SK-N-SH treated with all-trans-retinoic acid at 6 μM for 48 hours (cell line): ENCODE measurements at regions not wholly inside any gene's neighbourhood (a gene's known extent, or its start where the extent isn't known, plus 50 kb on each side); places are given as distances from the start of the nearest gene placed in this dataset.

ENCODE experiments used
- ATAC-seq: fragments of 200-7000 bp; cut with Tn5 transposase; 3 replicates; pipeline ENCODE4 v1.9.1; 2020; ENCODE audit warnings: mild to moderate bottlenecking, moderate library complexity
- ARNTL ChIP-seq: fragments of 450-650 bp; formaldehyde crosslinking; IDR thresholded peaks from 2 replicates; pipeline ENCODE4 v1.5.0; 2020; ENCODE audit warnings: low read depth, mild to moderate bottlenecking, moderate library complexity, borderline replicate concordance
- BACH2 ChIP-seq: fragments of 250-450 bp; sonication (Bioruptor Pico); IDR thresholded peaks from 2 replicates; pipeline ENCODE4 v1.9.0; 2021; ENCODE audit warnings: mild to moderate bottlenecking, borderline replicate concordance
- CSDC2 ChIP-seq: fragments of 250-450 bp; sonication (Bioruptor Pico); IDR thresholded peaks from 2 replicates; pipeline ENCODE4 v1.5.0; 2020; ENCODE audit warnings: mild to moderate bottlenecking, moderate library complexity
- ESRRG ChIP-seq: fragments of 250-450 bp; sonication (Bioruptor Pico); IDR thresholded peaks from 2 replicates; pipeline ENCODE4 v1.6.1; 2021; ENCODE audit warnings: mild to moderate bottlenecking
- ISL1 ChIP-seq: fragments of 250-450 bp; sonication (Bioruptor Pico); IDR thresholded peaks from 2 replicates; pipeline ENCODE4 v2.1.2; 2022; ENCODE audit warnings: mild to moderate bottlenecking, moderate library complexity
- OSR1 ChIP-seq: fragments of 250-450 bp; sonication (Bioruptor Pico); IDR thresholded peaks from 2 replicates; pipeline ENCODE4 v1.8.0; 2022; ENCODE audit warnings: moderate library complexity, mild to moderate bottlenecking, inconsistent platforms
- PPARA ChIP-seq: fragments of 250-450 bp; sonication (Bioruptor Pico); IDR thresholded peaks from 2 replicates; pipeline ENCODE4 v1.5.0; 2020; ENCODE audit warnings: mild to moderate bottlenecking, borderline replicate concordance
- RARB ChIP-seq: fragments of 250-450 bp; sonication (Bioruptor Pico); IDR thresholded peaks from 2 replicates; pipeline ENCODE4 v1.8.0; 2021; ENCODE audit warnings: mild to moderate bottlenecking, moderate library complexity
- SNAI2 ChIP-seq: fragments of 250-450 bp; sonication (Bioruptor Pico); IDR thresholded peaks from 2 replicates; pipeline ENCODE4 v1.5.0; 2020; ENCODE audit warnings: mild to moderate bottlenecking, moderate library complexity
- TCF4 ChIP-seq: fragments of 250-450 bp; sonication (Bioruptor Pico); IDR thresholded peaks from 2 replicates; pipeline ENCODE4 v1.8.0; 2021; ENCODE audit warnings: mild to moderate bottlenecking, moderate library complexity, borderline replicate concordance
- TOX ChIP-seq: fragments of 250-450 bp; sonication (Bioruptor Pico); IDR thresholded peaks from 2 replicates; pipeline ENCODE4 v1.8.0; 2021; ENCODE audit warnings: mild to moderate bottlenecking, moderate library complexity, borderline replicate concordance
- TSHZ2 ChIP-seq: fragments of 250-450 bp; sonication (Bioruptor Pico); IDR thresholded peaks from 2 replicates; pipeline ENCODE4 v1.5.0; 2020; ENCODE audit warnings: mild to moderate bottlenecking, moderate library complexity
- ZC3H10 ChIP-seq: fragments of 250-450 bp; sonication (Bioruptor Pico); IDR thresholded peaks from 2 replicates; pipeline ENCODE4 v1.5.1; 2021; ENCODE audit warnings: mild to moderate bottlenecking, moderate library complexity
- ZFP30 ChIP-seq: fragments of 450-650 bp; formaldehyde crosslinking; IDR thresholded peaks from 2 replicates; pipeline ENCODE4 v1.5.0; 2022; ENCODE audit warnings: mild to moderate bottlenecking, moderate library complexity
- ZNF565 ChIP-seq: fragments of 450-650 bp; formaldehyde crosslinking; conservative IDR thresholded peaks from 2 replicates; pipeline ENCODE4 v1.5.0; 2020; ENCODE audit warnings: low read depth, mild to moderate bottlenecking, moderate library complexity
- ZNF70 ChIP-seq: fragments of 450-650 bp; formaldehyde crosslinking; IDR thresholded peaks from 2 replicates; pipeline ENCODE4 v1.5.0; 2020; ENCODE audit warnings: mild to moderate bottlenecking, moderate library complexity
- ZNF8 ChIP-seq: fragments of 450-650 bp; formaldehyde crosslinking; IDR thresholded peaks from 2 replicates; pipeline ENCODE4 v1.5.0; 2020; ENCODE audit warnings: mild to moderate bottlenecking, moderate library complexity
- TF ChIP-seq, protein P1 (sequence below): fragments of 250-450 bp; sonication (Bioruptor Pico); IDR thresholded peaks from 2 replicates; pipeline ENCODE4 v1.8.0; 2020; ENCODE audit warnings: mild to moderate bottlenecking, moderate library complexity, borderline replicate concordance
- TF ChIP-seq, protein P2 (sequence below): fragments of 250-450 bp; sonication (Bioruptor Pico); IDR thresholded peaks from 2 replicates; pipeline ENCODE4 v1.8.0; 2021; ENCODE audit warnings: low read depth, mild to moderate bottlenecking, moderate library complexity, borderline replicate concordance
- TF ChIP-seq, protein P3 (sequence below): fragments of 250-450 bp; sonication (Bioruptor Pico); IDR thresholded peaks from 2 replicates; pipeline ENCODE4 v1.5.1; 2021; ENCODE audit warnings: mild to moderate bottlenecking, moderate library complexity

- ATAC-seq = no peak
Measured at GRCh38 chr5:3317051-3317795, 278.4 kb upstream of the IRX1 start.

GRCh38 chr5:3313569-3313968 is 282.1 kb upstream of the IRX1 start:
- no peak for ATAC-seq
- TF ChIP-seq CSDC2 (CRISPR knock-in tag) (no peak), RARB (CRISPR knock-in tag) (no peak), ESRRG (no peak), TSHZ2 (CRISPR knock-in tag) (no peak), OSR1 (CRISPR knock-in tag) (no peak), ZNF565 (CRISPR knock-in tag) (no peak), ZFP30 (CRISPR knock-in tag) (no peak), SNAI2 (CRISPR knock-in tag) (no peak), PPARA (CRISPR knock-in tag) (no peak)
- TF ChIP-seq, protein P1, sequence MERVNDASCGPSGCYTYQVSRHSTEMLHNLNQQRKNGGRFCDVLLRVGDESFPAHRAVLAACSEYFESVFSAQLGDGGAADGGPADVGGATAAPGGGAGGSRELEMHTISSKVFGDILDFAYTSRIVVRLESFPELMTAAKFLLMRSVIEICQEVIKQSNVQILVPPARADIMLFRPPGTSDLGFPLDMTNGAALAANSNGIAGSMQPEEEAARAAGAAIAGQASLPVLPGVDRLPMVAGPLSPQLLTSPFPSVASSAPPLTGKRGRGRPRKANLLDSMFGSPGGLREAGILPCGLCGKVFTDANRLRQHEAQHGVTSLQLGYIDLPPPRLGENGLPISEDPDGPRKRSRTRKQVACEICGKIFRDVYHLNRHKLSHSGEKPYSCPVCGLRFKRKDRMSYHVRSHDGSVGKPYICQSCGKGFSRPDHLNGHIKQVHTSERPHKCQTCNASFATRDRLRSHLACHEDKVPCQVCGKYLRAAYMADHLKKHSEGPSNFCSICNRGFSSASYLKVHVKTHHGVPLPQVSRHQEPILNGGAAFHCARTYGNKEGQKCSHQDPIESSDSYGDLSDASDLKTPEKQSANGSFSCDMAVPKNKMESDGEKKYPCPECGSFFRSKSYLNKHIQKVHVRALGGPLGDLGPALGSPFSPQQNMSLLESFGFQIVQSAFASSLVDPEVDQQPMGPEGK (CRISPR knock-in tag) = no peak
- TF ChIP-seq, protein P2, sequence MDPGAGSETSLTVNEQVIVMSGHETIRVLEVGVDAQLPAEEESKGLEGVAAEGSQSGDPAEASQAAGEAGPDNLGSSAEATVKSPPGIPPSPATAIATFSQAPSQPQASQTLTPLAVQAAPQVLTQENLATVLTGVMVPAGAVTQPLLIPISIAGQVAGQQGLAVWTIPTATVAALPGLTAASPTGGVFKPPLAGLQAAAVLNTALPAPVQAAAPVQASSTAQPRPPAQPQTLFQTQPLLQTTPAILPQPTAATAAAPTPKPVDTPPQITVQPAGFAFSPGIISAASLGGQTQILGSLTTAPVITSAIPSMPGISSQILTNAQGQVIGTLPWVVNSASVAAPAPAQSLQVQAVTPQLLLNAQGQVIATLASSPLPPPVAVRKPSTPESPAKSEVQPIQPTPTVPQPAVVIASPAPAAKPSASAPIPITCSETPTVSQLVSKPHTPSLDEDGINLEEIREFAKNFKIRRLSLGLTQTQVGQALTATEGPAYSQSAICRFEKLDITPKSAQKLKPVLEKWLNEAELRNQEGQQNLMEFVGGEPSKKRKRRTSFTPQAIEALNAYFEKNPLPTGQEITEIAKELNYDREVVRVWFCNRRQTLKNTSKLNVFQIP (CRISPR knock-in tag) = no peak

More at GRCh38 chr5:3317051-3317795, 278.4 kb upstream of the IRX1 start:
- TF ChIP-seq CSDC2 (CRISPR knock-in tag) (no peak), PPARA (CRISPR knock-in tag) (no peak), TSHZ2 (CRISPR knock-in tag) (no peak), ARNTL (CRISPR knock-in tag) (no peak), SNAI2 (CRISPR knock-in tag) (no peak), ESRRG (no peak), OSR1 (CRISPR knock-in tag) (no peak), ZC3H10 (CRISPR knock-in tag) (no peak), TOX (no peak), ZNF8 (CRISPR knock-in tag) (no peak), ISL1 (CRISPR knock-in tag) (no peak), BACH2 (CRISPR knock-in tag) (no peak), TCF4 (CRISPR knock-in tag) (no peak), ZFP30 (CRISPR knock-in tag) (no peak), ZNF70 (CRISPR knock-in tag) (no peak), ZNF565 (CRISPR knock-in tag) (no peak)
- TF ChIP-seq, protein P1 (CRISPR knock-in tag) = no peak
- TF ChIP-seq, protein P3, sequence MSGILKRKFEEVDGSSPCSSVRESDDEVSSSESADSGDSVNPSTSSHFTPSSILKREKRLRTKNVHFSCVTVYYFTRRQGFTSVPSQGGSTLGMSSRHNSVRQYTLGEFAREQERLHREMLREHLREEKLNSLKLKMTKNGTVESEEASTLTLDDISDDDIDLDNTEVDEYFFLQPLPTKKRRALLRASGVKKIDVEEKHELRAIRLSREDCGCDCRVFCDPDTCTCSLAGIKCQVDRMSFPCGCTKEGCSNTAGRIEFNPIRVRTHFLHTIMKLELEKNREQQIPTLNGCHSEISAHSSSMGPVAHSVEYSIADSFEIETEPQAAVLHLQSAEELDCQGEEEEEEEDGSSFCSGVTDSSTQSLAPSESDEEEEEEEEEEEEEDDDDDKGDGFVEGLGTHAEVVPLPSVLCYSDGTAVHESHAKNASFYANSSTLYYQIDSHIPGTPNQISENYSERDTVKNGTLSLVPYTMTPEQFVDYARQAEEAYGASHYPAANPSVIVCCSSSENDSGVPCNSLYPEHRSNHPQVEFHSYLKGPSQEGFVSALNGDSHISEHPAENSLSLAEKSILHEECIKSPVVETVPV = no peak
- TF ChIP-seq, protein P2 (CRISPR knock-in tag) = no peak
